ENCODE measurements at regions not wholly inside any gene's neighbourhood (a gene's known extent, or its start where the extent isn't known, plus 50 kb on each side); places are given as distances from the start of the nearest gene placed in this dataset.
"Not testable (repeated sequence)": the region's sequence is repeated elsewhere in the genome, so short reads cannot be mapped to it uniquely, and the experiment has no call there.

- DNase-seq (ENCODE audit: low read depth in 2 of 2) = no peak
- H3K36me3 ChIP-seq (ENCODE audit: control insufficient read depth, insufficient read depth, low read length) = no peaks in the 10 kb centered on the region
Measured at GRCh38 chr10:77726301-77726700, 88.7 kb upstream of the KCNMA1 start.

GRCh38 chr10:77724820-77725219, 87.2 kb upstream of the KCNMA1 start:
- Histone ChIP-seq H4K20me1 (ENCODE audit: control insufficient read depth, extremely low read depth, insufficient read depth, low read length) (no peaks in the 10 kb centered on the region), H3K36me3 (ENCODE audit: control insufficient read depth, insufficient read depth, low read length) (no peaks in the 10 kb centered on the region), H3K79me2 (ENCODE audit: control insufficient read depth, insufficient read depth, low read length) (no peaks in the 10 kb centered on the region), H2AFZ (ENCODE audit: low read length) (no peak overlapping the region), H3K4me2 (ENCODE audit: extremely low read depth, insufficient read depth, low read length) (no peak overlapping the region), H3K4me1 (ENCODE audit: control insufficient read depth, extremely low read depth, insufficient read depth, low read length) (no peaks in the 10 kb centered on the region), H3K9me3 (ENCODE audit: control insufficient read depth, insufficient read depth, low read depth, low read length) (no peaks in the 10 kb centered on the region), H3K27me3 (ENCODE audit: control insufficient read depth, insufficient read depth, low read length) (no peaks in the 10 kb centered on the region), H3K4me3 (replicated peaks in 1 of 4; ENCODE audit: control extremely low read depth in 1 of 4, insufficient read depth in 1 of 4, low read depth in 3 of 4, low read length in 4 of 4) (no peak overlapping the region), H3K27ac (ENCODE audit: insufficient read depth, low read length) (no peak overlapping the region), H3K9ac (ENCODE audit: insufficient read depth, low read length) (no peak overlapping the region)
- no peak for TF ChIP-seq EZH2 (IDR thresholded peaks at IDR 0.05; ENCODE audit: low read length, missing control alignments)
- DNase-seq (ENCODE audit: low read depth in 2 of 2) = no peak

More at GRCh38 chr10:77726301-77726700, 88.7 kb upstream of the KCNMA1 start:
- no peak overlapping the region for H3K27ac ChIP-seq (ENCODE audit: insufficient read depth, low read length)
- no peak overlapping the region for H3K9ac ChIP-seq (ENCODE audit: insufficient read depth, low read length)
- no peak overlapping the region for H3K4me3 ChIP-seq (replicated peaks in 1 of 4; ENCODE audit: control extremely low read depth in 1 of 4, insufficient read depth in 1 of 4, low read depth in 3 of 4, low read length in 4 of 4)
- no peak overlapping the region for H3K4me2 ChIP-seq (ENCODE audit: extremely low read depth, insufficient read depth, low read length)
- no peaks in the 10 kb centered on the region for H3K4me1 ChIP-seq (ENCODE audit: control insufficient read depth, extremely low read depth, insufficient read depth, low read length)
- TF ChIP-seq EZH2 (IDR thresholded peaks at IDR 0.05; ENCODE audit: low read length, missing control alignments) (no peak), CTCF (conservative IDR thresholded peaks at IDR 0.05 in 1 of 2, IDR thresholded peaks at IDR 0.05 in 1 of 2; ENCODE audit: low read depth in 1 of 2, low read length in 2 of 2) (no peak)
- no peaks in the 10 kb centered on the region for H3K79me2 ChIP-seq (ENCODE audit: control insufficient read depth, insufficient read depth, low read length)
- H4K20me1 ChIP-seq (ENCODE audit: control insufficient read depth, extremely low read depth, insufficient read depth, low read length) = no peaks in the 10 kb centered on the region
- H3K27me3 ChIP-seq (ENCODE audit: control insufficient read depth, insufficient read depth, low read length) = no peaks in the 10 kb centered on the region
- no peaks in the 10 kb centered on the region for H3K9me3 ChIP-seq (ENCODE audit: control insufficient read depth, insufficient read depth, low read depth, low read length)
- H2AFZ ChIP-seq (ENCODE audit: low read length) = no peak overlapping the region

- TF ChIP-seq CTCF (conservative IDR thresholded peaks at IDR 0.05 in 1 of 2, IDR thresholded peaks at IDR 0.05 in 1 of 2; ENCODE audit: low read depth in 1 of 2, low read length in 2 of 2) (no peak), EZH2 (IDR thresholded peaks at IDR 0.05; ENCODE audit: low read length, missing control alignments) (no peak)
- no peaks in the 10 kb centered on the region for H3K4me1 ChIP-seq (ENCODE audit: control insufficient read depth, extremely low read depth, insufficient read depth, low read length)
- no peaks in the 10 kb centered on the region for H3K79me2 ChIP-seq (ENCODE audit: control insufficient read depth, insufficient read depth, low read length)
- H3K27ac ChIP-seq (ENCODE audit: insufficient read depth, low read length) = no peak overlapping the region
- no peaks in the 10 kb centered on the region for H3K27me3 ChIP-seq (ENCODE audit: control insufficient read depth, insufficient read depth, low read length)
- no peaks in the 10 kb centered on the region for H3K36me3 ChIP-seq (ENCODE audit: control insufficient read depth, insufficient read depth, low read length)
- no peak for DNase-seq (ENCODE audit: low read depth in 2 of 2)
- H3K9ac ChIP-seq (ENCODE audit: insufficient read depth, low read length) = no peak overlapping the region
- H2AFZ ChIP-seq (ENCODE audit: low read length) = no peak overlapping the region
- H3K4me3 ChIP-seq (replicated peaks in 1 of 4; ENCODE audit: control extremely low read depth in 1 of 4, insufficient read depth in 1 of 4, low read depth in 3 of 4, low read length in 4 of 4) = no peak overlapping the region
- no peak overlapping the region for H3K4me2 ChIP-seq (ENCODE audit: extremely low read depth, insufficient read depth, low read length)
- H3K9me3 ChIP-seq (ENCODE audit: control insufficient read depth, insufficient read depth, low read depth, low read length) = no peaks in the 10 kb centered on the region
- no peaks in the 10 kb centered on the region for H4K20me1 ChIP-seq (ENCODE audit: control insufficient read depth, extremely low read depth, insufficient read depth, low read length)
Measured at GRCh38 chr10:77723376-77723775, 85.8 kb upstream of the KCNMA1 start.

- H3K4me3 ChIP-seq (replicated peaks in 1 of 4; ENCODE audit: control extremely low read depth in 1 of 4, insufficient read depth in 1 of 4, low read depth in 3 of 4, low read length in 4 of 4); H4K20me1 ChIP-seq (ENCODE audit: control insufficient read depth, extremely low read depth, insufficient read depth, low read length); H3K9ac ChIP-seq (ENCODE audit: insufficient read depth, low read length); H3K4me2 ChIP-seq (ENCODE audit: extremely low read depth, insufficient read depth, low read length); H2AFZ ChIP-seq (ENCODE audit: low read length); H3K79me2 ChIP-seq (ENCODE audit: control insufficient read depth, insufficient read depth, low read length); H3K9me3 ChIP-seq (ENCODE audit: control insufficient read depth, insufficient read depth, low read depth, low read length); H3K36me3 ChIP-seq (ENCODE audit: control insufficient read depth, insufficient read depth, low read length); H3K4me1 ChIP-seq (ENCODE audit: control insufficient read depth, extremely low read depth, insufficient read depth, low read length); H3K27ac ChIP-seq (ENCODE audit: insufficient read depth, low read length); H3K27me3 ChIP-seq (ENCODE audit: control insufficient read depth, insufficient read depth, low read length): not testable (repeated sequence)
- DNase-seq (ENCODE audit: low read depth in 2 of 2) = peak in 1 of 2 donors; percentile 82
Measured at GRCh38 chr10:77722956-77723355, 85.3 kb upstream of the KCNMA1 start.
